IPS DF 19.7 (cell line): ENCODE measurements at regions not wholly inside any gene's neighbourhood (a gene's known extent, or its start where the extent isn't known, plus 50 kb on each side); places are given as distances from the start of the nearest gene placed in this dataset.
"Not testable (repeated sequence)": the region's sequence is repeated elsewhere in the genome, so short reads cannot be mapped to it uniquely, and the experiment has no call there.

Source experiments
- DNase-seq: peaks from one replicate; pipeline ENCODE4 v3.0.0-alpha.2; 2013; ENCODE audit warnings: low read depth, low spot score

DNA sequence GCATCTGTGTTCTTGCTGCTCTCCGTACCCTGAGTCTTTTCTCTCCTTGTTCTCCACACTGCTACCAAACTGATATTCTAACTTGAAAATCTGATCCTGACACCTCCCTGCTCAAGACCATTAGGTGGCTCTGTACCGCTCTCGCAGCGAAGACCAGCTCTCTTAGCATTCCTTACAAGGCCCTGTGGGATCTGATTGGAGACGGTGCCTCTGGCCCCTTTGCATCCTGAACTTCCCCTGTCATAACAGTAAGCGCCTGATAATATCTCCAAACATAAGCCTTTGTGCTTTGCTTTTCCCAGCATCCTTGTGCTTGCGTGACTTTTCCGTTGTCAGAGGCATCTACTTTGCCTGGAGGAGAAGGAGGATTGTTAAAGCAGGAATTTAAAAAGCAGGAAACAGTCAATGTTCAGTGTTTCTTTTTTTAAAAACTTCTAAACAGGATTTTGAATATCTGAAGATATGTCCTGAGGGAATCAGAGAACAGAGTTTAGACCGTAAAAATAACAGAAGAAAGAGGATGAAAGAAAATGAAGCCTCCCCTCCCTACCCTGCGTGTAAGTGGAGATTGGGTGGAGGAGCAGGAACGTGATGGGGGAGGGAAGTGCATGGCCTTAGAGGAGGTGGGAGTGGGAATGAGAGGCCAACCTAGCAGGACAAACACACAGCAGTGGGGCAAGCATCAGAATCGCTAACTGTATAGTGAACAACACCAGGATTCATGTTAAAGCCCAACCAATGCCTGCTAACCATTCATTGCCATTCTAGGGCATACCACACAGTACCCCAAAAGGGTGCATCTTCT, 89.2 kb upstream of the STMND1 start:
- DNase-seq, result peak; percentile 50

DNA sequence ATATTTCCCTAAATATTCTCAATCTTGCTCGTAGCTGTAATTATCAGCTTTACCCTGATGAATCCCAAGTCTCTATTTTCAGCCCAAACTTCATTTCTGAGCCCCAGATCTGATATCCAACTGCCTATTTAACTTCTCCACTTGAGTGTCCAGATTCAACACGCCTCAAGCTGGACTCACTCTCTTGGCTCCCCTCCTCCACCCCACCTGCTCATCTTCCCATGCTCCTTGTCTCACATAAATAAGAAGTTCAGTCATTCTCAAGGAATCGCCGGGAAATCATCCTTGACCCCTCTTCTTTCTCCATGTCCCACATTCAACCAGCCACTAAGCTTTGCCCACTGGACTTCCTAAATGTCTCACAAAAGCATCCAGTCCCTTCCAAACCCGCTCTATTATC, 89.9 kb upstream of the STMND1 start:
- DNase-seq, result no peak

DNA sequence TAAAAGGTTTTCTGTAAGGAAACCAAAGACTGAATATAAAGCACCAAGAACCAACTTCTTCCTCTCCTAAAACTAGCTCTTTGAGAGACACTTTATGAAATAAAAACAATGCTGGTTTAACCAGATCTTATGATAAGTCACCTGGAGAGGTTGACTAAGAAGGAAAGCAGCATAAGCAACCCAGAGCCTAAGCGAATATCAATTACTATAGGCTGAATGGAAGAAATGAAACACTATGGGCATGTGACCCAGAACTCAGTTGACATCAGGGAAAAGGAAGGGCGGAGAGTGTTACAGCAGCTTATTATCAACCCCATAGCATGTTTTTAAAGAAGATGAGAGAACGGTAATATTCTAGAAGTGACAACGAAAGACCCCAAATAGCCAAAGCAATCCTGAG, 94.1 kb upstream of the STMND1 start:
- no peak for DNase-seq

DNA sequence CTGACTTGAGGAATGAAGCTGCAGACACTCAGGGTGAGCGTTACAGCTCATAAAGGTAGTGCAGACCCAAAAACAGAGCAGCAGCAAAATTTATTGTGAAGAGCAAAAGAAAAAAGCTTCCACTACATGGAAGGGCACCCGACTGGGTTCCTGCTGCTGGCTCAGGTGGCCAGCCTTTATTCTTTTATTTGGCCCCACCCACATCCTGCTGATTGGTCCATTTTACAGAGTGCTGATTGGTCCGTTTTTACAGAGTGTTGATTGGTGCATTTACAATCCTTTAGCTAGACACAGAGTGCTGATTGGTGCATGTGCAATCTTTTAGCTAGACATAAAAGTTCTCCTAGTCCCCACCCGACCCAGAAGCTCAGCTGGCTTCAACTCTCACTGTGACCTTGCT, 95.3 kb upstream of the STMND1 start:
- no peak for DNase-seq

DNA sequence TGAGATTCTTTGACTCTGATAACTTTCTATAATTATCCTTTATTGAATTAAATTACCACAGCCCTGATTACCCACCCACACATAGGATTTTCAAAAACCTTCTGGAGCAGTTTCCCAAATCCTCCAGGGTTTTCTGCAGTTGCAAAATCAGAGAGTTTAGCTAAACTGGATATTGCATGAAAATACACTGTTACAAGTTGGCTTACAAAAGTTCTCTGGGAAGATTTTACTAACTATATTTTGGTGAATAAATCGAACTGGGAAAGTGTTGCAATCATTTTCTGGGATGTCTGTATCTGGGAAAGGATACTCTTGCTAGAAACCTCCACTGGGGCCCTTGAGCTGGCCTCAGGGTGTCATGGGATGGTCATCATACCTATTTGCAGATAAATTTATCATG, 97.6 kb upstream of the STMND1 start:
- DNase-seq, result no peak

DNA sequence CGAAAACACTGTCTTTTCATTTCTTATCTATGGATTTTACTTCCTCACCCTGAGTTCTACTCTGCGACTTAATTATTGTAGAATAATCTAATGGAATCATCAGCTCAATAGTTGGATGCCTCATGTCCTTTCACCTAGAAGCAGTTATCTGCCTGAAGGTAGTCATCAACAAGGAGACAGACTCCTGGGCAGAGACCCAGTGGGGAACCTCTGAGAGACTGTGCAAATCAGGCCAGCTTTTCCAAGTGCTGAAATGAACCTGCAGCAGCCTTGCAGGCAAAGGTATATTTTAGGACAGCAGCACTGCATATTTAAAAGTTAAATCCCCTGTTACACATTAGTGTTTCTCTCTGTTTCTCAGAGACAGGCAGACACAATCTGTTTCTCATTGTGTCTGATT, 99.7 kb upstream of the STMND1 start:
- no peak for DNase-seq

DNA sequence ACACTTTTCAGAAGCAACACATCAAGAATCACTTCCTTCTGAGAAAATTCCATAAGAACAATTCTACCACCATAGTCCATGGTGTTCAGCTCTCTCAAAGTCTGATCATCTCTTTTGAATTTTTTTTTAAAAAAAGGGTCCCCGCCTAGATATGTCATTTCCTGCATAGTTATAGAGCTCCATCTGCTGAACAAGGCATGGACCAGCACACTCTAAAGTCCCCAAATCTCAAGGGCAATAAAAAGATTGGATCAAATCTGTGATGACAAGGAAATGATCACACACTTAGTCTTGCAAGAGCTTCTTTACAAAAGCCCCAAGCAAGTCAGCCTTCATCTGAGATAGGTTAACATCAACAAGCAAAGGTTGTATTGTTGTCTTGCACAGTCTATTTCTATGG, 100.7 kb upstream of the STMND1 start:
- no peak for DNase-seq

DNA sequence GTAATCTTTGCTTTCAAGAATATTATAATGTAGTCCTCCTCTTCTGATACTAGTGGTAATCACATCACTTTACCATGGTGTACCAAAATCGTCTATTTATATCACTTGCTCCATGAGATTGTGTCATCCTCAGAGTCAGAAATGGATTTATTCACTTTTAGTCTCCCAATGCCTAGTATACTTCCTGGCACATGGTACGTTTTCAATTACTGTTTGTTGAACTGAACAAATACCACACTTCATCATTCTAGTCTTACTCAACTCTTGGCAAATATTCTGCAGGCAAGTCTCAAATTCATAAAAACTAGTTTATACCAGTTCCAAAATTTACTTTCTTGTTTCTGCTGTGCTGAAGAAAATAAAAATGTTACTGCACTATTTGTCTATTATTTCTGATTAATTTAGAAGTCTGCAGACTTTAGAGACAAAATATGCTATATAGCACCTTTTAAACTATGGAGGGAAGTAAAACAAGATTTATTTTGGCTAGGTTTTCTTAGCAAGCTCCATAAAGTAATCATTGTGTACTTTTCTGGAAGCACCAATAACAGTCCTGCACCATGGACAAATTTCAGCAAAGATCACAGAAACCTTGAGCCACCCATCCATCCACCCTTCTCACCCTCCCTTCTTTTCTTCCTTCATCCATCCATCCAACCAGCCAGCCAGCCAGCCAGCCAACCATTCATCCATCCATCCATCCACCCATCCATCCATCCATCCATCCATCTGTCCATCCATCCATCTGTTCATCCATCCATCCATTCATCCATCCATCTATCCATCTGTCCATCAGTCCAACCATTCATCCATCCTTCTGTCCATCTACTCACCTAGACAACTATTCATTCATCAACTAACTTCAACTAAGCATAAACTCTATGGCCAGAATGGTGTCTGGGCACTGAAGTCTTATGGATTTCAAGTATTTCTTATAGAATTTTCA, 102.1 kb upstream of the STMND1 start:
- no peak for DNase-seq

DNA sequence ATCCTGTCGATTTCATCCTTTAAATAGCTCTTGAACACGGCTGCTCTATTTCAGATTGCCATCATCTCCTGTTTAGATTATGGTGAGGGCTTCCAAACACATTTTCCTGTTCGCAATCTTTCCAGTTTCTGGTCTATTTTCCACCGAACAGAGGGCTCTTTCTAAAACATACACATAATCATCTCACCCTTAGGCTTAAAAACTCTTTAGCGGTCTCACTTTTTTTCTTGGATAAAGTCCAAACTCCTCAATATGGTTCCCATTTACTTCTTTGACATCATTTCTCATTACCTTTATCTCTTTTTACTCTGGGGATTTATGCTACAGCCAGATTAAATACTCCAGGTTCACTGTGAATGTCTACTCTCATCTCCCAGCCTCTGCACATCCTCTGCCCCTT, 103.4 kb upstream of the STMND1 start:
- DNase-seq, result no peak

DNA sequence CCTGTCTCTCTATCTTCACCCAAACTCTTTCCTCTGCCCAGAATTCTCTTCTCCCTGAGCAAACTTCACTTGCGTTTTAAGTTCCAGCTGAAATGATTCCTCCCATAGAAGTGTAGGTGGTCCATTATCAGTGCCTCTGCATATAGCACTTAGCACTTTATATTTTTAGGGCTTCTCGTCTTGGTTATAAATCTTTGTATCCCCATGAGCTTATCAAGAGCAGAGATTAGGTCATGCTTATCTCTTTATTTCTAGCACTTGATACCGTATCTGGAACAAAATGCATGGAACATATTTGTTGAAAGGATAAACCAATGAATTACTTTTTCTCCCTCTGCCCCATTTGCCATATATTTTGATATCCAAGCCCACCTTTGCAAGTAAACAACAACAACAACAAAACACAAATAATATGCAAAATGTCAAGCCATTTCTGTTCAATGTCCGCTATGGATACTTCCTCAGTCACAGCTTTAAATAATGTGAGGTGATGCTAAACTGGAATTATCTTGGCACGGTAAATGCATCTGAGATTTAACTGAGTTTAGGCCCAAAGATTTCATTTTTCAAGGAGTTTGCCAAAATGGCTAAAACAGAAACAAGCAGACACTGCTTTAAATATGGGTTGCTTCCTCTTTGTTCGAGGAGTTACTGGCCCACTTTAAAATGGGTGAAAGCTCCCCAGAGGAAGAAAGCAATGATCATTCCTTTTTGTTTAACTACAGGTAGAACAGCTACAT, 106.2 kb upstream of the STMND1 start:
- no peak for DNase-seq

DNA sequence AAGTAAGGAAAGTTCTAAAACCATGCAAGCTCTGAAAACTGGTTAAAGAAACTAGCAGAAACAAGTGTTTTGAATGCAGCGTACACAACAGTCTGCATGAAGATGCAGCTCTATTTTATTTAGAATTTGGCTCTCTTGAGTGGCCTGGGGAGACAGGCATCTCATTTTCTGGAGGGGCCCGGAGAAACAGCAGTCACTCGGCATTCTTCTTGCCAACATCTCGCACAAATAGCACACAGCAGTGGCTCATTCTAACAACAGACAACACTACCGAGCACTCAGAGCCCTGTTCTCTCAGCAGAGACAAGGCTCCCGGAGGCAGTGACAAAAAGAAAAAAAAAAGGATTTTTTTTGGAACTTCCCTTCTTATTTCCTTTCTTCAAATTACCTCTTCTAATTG, 108.5 kb upstream of the STMND1 start:
- no peak for DNase-seq

DNA sequence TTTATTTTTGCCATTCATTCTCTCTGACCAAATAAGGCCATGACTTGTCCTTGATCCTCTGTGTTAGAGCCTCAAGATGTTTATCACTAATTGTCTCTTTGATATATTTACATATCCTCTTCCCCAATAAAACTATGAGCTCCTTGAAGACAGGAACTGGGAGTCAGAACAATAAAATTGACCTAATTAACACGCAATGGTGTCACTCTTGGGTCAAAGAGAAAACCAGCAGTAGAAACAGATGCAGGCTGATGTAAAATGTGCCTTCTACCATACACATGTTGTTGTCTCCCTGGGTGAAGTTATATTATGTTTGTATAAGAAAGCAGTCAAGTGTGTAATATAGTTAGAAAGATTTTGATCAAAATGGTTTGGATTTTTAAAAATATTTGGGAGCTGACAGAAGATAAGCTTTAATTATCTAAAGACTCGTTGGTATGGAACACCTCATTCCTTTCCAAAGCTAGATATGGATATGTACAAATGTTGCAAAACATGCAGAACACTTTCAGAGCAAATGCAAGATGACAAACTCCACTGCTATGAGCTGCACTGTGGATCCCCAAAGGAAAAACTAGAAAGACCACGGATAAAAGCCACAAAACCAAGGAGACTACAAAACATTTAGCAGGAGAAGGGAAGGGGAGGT, 109.7 kb upstream of the STMND1 start:
- no peak for DNase-seq

DNA sequence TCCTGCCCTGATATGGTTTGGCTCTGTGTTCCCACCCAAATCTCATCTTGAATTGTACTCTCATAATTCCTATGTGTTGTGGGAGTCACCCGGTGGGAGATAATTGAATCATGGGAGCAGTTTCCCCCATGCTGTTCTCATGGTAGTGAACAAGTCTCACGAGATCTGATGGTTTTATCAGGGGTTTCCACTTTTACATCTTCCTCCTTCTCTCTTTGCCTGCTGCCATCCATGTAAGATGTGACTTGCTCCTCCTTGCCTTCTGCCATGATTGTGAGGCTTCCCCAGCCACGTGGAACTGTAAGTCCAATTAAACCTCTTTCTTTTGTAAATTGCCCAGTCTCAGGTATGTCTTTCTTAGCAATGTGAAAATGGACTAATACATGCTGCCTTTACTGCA, 111.9 kb upstream of the STMND1 start:
- DNase-seq, result not testable (repeated sequence)

DNA sequence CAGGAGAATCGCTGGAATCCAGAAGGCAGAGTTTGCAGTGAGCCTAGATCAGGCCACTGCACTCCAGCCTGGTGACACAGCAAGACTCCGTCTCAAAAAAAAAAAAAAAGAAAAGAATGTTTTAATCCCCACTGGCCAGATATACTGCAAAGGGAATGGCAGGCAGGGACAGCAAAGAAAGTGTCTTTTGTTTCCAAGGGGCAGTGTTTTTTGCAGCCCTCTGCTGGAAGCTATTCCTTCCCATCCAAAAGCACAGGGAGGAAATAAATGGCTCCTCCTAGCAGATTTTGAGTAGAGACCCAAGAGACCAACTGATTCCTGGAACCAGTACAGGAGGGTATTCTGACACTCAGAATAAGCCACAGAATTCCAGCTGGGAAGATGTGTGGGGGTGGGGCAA, 112.5 kb upstream of the STMND1 start:
- DNase-seq, result no peak

DNA sequence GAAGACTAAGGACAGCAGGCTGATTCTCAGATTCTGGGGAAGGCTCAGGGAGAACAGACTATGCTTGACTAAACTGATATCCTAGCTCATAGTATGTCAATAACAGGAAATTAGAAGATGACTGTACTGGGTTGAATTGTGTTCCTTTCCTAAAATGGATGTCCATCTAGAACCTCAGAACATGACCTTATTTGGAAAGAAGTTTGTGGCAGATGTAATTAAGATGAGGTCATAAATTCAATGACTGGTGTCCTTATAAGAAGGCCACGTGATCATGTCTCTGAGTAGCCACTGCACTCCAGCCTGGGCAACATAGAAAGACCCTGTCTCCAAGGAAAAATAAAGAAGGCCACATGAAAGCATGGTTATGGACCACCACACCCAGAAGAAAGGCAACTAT, 113.9 kb upstream of the STMND1 start:
- DNase-seq, result no peak

DNA sequence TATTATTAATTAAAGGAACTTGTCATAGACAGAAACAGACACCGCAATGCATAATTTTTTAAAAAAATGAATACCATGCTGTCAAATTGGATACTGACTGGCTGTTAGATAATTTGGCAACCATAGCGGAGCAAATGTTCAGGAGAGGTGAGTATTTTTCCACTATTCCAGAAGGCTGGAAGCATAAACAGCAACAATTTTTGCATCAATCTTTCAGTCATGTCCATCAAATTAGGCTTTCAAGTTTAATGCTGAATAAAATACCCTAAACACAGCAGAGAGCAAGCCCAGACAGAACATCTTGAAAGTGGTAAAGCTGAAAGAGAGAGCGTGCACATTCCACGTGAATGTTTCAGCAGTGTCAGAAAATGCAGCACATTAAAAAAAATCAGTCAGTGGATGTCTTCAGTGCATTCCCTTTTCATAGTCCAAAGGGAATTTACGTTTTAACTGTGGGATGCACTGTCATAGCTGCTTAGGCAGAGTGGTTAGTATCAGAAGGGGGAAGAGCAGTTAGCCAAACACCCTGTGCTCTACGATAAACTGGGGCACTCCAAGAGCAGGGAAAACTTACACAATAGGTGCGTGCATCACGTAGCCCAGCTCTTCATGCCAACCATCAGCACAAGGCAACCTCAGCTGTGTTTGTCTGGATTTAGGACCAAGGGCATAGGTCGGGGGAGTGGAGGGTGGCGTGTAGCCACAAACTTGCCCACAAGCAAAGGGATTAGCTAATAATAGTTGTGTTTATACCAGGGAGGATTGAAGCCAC, 116.2 kb upstream of the STMND1 start:
- no peak for DNase-seq

DNA sequence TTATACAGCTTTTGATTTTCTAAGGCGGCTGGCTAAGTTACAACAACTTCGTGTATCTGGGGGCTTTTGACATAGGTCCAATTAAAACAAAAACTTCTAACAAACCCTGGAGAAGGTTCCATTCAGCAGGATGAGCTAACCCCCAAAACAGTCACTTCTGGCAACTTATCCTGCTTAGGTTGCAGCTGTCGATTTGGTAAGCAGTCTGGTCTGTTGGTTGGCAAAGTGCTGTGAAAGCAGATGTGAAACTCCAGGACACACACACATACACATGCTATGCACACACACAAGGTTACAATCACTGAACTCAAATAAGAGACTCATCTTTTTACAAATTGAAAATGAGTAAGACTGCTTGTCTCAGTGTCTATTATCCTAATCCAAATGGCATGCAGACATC, 119.0 kb upstream of the STMND1 start:
- no peak for DNase-seq

DNA sequence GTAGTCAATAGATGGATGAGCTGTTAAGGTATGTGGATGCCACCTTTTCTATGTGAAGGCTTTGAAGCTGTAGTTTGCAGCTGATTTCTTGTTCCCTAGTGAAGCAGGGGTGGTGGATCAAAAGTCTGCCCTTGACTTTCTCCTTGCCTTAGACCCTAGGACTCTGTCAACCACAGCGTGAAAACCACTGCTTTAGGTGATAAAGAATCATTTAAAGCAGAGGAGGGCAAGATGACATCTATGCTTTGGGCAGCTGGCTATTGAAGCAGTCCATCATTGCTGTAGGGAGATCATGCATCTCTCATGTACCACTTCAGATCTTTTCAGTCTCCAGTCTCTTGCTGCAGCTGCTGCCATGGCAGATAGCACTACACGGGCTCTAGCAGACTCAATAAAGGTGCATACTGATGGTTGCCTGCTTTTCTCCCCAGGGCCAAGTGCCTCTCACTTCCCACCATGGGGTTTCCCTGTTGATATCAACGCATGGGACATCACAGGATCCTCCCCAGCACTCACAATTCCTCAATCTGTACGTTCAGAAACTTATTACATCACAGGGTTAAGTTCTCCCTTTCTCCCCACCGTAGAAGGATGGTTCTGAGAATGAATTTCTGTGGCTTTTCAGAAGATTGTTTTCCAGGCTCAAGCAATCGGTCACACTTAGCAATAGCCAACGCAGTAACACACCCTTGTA, 122.0 kb upstream of the STMND1 start:
- DNase-seq, result no peak

DNA sequence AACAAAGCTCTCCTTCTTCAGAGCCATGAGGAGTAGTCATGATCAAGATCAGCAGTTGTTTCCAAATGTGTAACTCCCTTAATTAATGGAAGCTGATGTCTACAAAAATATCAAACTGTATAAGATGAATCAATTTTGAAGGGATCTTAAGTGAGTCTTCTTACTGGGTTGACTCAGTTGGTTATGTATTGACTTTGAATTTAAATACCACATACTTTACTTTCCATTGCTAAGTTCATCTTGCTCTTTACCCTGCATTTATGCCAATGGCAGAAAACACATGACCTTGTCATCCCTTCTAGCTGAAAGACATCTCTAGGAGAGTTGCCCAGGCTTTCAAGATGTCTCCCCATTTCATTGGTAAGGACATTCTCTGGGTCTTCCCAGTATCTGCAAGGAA, 123.2 kb upstream of the STMND1 start:
- DNase-seq, result no peak
